ENCODE measurements at regions not wholly inside any gene's neighbourhood (a gene's known extent, or its start where the extent isn't known, plus 50 kb on each side); places are given as distances from the start of the nearest gene placed in this dataset.

GRCh38 chr16:6343157-6343556, 989.5 kb upstream of the RBFOX1 start:
- no peak for TF ChIP-seq CTCF (IDR thresholded peaks at IDR 0.05; ENCODE audit: low read depth, low read length)
- no peak overlapping the region for H3K4me3 ChIP-seq (replicated peaks in 1 of 2; ENCODE audit: low read depth in 2 of 2, low read length in 2 of 2)
- DNase-seq (ENCODE audit: low read depth in 2 of 2) = no peak

- TF ChIP-seq CTCF (IDR thresholded peaks at IDR 0.05; ENCODE audit: low read depth, low read length) = no peak
- H3K4me3 ChIP-seq (replicated peaks in 1 of 2; ENCODE audit: low read depth in 2 of 2, low read length in 2 of 2) = no peak overlapping the region
- no peak for DNase-seq (ENCODE audit: low read depth in 2 of 2)
Measured at GRCh38 chr16:6341981-6342380, 990.7 kb upstream of the RBFOX1 start.

- no peak overlapping the region for H3K4me3 ChIP-seq (replicated peaks in 1 of 2; ENCODE audit: low read depth in 2 of 2, low read length in 2 of 2)
- TF ChIP-seq CTCF (IDR thresholded peaks at IDR 0.05; ENCODE audit: low read depth, low read length) = peak; percentile 59
- peak in 1 of 2 donors; percentile 10 for DNase-seq (ENCODE audit: low read depth in 2 of 2)
Measured at GRCh38 chr16:6335072-6335471, 997.6 kb upstream of the RBFOX1 start.

GRCh38 chr16:6331770-6332169, 1000.9 kb upstream of the RBFOX1 start:
- DNase-seq (ENCODE audit: low read depth in 2 of 2) = no peak
- no peak overlapping the region for H3K4me3 ChIP-seq (replicated peaks in 1 of 2; ENCODE audit: low read depth in 2 of 2, low read length in 2 of 2)
- no peak for TF ChIP-seq CTCF (IDR thresholded peaks at IDR 0.05; ENCODE audit: low read depth, low read length)

- no peak for DNase-seq (ENCODE audit: low read depth in 2 of 2)
- H3K4me3 ChIP-seq (replicated peaks in 1 of 2; ENCODE audit: low read depth in 2 of 2, low read length in 2 of 2) = no peak overlapping the region
- no peak for TF ChIP-seq CTCF (IDR thresholded peaks at IDR 0.05; ENCODE audit: low read depth, low read length)
Measured at GRCh38 chr16:6317934-6318333, 1014.7 kb upstream of the RBFOX1 start.

- no peak for TF ChIP-seq CTCF (IDR thresholded peaks at IDR 0.05; ENCODE audit: low read depth, low read length)
- H3K4me3 ChIP-seq (replicated peaks in 1 of 2; ENCODE audit: low read depth in 2 of 2, low read length in 2 of 2) = no peak overlapping the region
- DNase-seq (ENCODE audit: low read depth in 2 of 2) = no peak
Measured at GRCh38 chr16:6309271-6309670, 1023.4 kb upstream of the RBFOX1 start.

- H3K4me3 ChIP-seq (replicated peaks in 1 of 2; ENCODE audit: low read depth in 2 of 2, low read length in 2 of 2) = no peak overlapping the region
- no peak for TF ChIP-seq CTCF (IDR thresholded peaks at IDR 0.05; ENCODE audit: low read depth, low read length)
- DNase-seq (ENCODE audit: low read depth in 2 of 2) = no peak
Measured at GRCh38 chr16:6308176-6308575, 1024.5 kb upstream of the RBFOX1 start.
